Heart right ventricle (tissue), 16 donors: ENCODE measurements at regions not wholly inside any gene's neighbourhood (a gene's known extent, or its start where the extent isn't known, plus 50 kb on each side); places are given as distances from the start of the nearest gene placed in this dataset.

Source experiments
- ATAC-seq, 8 donors: fragments of 200-7000 bp; cut with Tn5 transposase; one replicate each; pipeline ENCODE4 v1.9.1; 2020; ENCODE audit warnings: mild to moderate bottlenecking in 8 of 8, moderate library complexity in 8 of 8, moderate number of reproducible peaks in 1 of 8
- DNase-seq, 2 donors: peaks; one replicate each; pipeline ENCODE4 v3.0.0-alpha.2; 2020
- H3K27ac ChIP-seq, 10 donors: fragments of 200-600 bp; sonication (generic) in 2 of 10; one replicate each; pipeline versions ENCODE4 v1.5.0 to v1.8.0; 2020 to 2022; ENCODE audit warnings: mild to moderate bottlenecking in 3 of 10
- H3K27me3 ChIP-seq, 7 donors: fragments of 200-600 bp; one replicate each; pipeline ENCODE4 v1.8.0; 2021 to 2022; ENCODE audit warnings: mild to moderate bottlenecking in 2 of 7
- H3K36me3 ChIP-seq, 9 donors: fragments of 200-600 bp; sonication (generic) in 1 of 9; one replicate each; pipeline versions ENCODE4 v1.5.0 to v1.8.0; 2020 to 2022; ENCODE audit warnings: mild to moderate bottlenecking in 2 of 9
- H3K4me1 ChIP-seq, 9 donors: fragments of 200-600 bp; sonication (generic) in 1 of 9; one replicate each; pipeline versions ENCODE4 v1.5.0 to v1.8.0; 2020 to 2022; ENCODE audit warnings: mild to moderate bottlenecking in 4 of 9
- H3K4me3 ChIP-seq, 10 donors: fragments of 200-600 bp; sonication (generic) in 2 of 10; one replicate each; pipeline versions ENCODE4 v1.5.0 to v1.8.0; 2020 to 2022; ENCODE audit warnings: mild to moderate bottlenecking in 7 of 10, moderate library complexity in 2 of 10
- H3K9me3 ChIP-seq, 11 donors: fragments of 200-600 bp in 10 of 11; sonication (generic) in 2 of 11; one replicate each; pipeline versions ENCODE4 v1.5.0 to v1.8.0; 2013 to 2022; ENCODE audit warnings: mild to moderate bottlenecking in 2 of 11, control low read depth in 1 of 11, moderate library complexity in 1 of 11
- CTCF ChIP-seq, 9 donors: fragments of 200-600 bp; sonication (generic) in 2 of 9; IDR thresholded peaks; one replicate each; pipeline versions ENCODE4 v1.5.0 to v1.8.0; 2021 to 2022; ENCODE audit warnings: antibody characterized with exemption in 9 of 9, mild to moderate bottlenecking in 5 of 9, moderate library complexity in 1 of 9
- WGBS, 2 donors: extraction: QIAGEN DNeasy Blood & Tissue Kit; methylation state at CpG; one replicate each; pipeline ENCODE4 v1.1.7; 2013; ENCODE audit warnings: inconsistent platforms in 1 of 2; 5-methylcytosine and 5-hydroxymethylcytosine counted together
- intact Hi-C, 10 donors: fragments of 100-400 bp; cut with DNase I; formaldehyde crosslinking; loops; one replicate each; pipeline versions ENCODE4 v1.11.1 to v1.14.2; 2022
- donor health status: Arrhythmogenic right ventricular cardiomyopathy.
- donor health status: ischemic (EF 13 %, LVEDD 7.1; RV severe dilation, severe dysfunction).
- donor health status: healthy with polysubstance abuse.
- donor health status: DM: no; HTN: yes; CAD: no.
- donor health status: DM: no; HTN: no; CAD: no.
- donor health status: ischemic (EF 25% LVEDD 6.9; RV normal size, moderate dysfunction).
- donor health status: ischemic (EF 25% LVEDD 5.7; RV mildly dilated, moderate dysfunction).
- donor health status: healthy.
- donor health status: DM: yes; HTN: yes; CAD: no.
- donor health status: Ischemic cardiomyopathy.
- donor health status: ischemic (EF 35%, LVEDD 5.7; RV mildly dilated, moderate dysfunction).
- donor health status: nonischemic (EF 11% LVEDD 7.7; RV severe dilation, severe dysfunction).
- donor health status: DM: yes; HTN: yes; CAD: no.
- donor health status: PGD.
- donor health status: ischemic (EF 29% LVEDD 5.4; RV normal size, mild dysfunction).
- donor health status: nonischemic (EF 23%, LVEDD 6.1; RV moderate dilation, normal function).

GRCh38 chr4:106463622-106464021 lies 95.0 kb upstream of the GIMD1 start:
- ATAC-seq (no peak), DNase-seq (no peak)
- H3K36me3 ChIP-seq: no peaks in the 10 kb centered on the region
- H3K9me3 ChIP-seq: peaks cover 0 to 4% (median 0%) of the 10 kb centered on the region in 11 donors
- H3K4me3 ChIP-seq: no peak overlapping the region
- no peaks in the 10 kb centered on the region for H3K27me3 ChIP-seq
- intact Hi-C loops: no loop called here
- no peaks in the 10 kb centered on the region for H3K4me1 ChIP-seq
- no peak overlapping the region for H3K27ac ChIP-seq
- no peak for TF ChIP-seq CTCF (IDR thresholded peaks at IDR 0.05)
- WGBS, 2 donors: 59 to 60% methylated on average over 2 of the region's 2 CpGs

- H3K27me3 ChIP-seq: no peaks in the 10 kb centered on the region
- no peaks in the 10 kb centered on the region for H3K4me1 ChIP-seq
- no peak overlapping the region for H3K4me3 ChIP-seq
- H3K27ac ChIP-seq: no peak overlapping the region
- TF ChIP-seq CTCF (IDR thresholded peaks at IDR 0.05): no peak
- 77 to 85% methylated on average over 2 of the region's 2 CpGs for WGBS, 2 donors
- intact Hi-C loops: no loop called here
- no peaks in the 10 kb centered on the region for H3K9me3 ChIP-seq
- no peak for ATAC-seq
- no peak for DNase-seq
- no peaks in the 10 kb centered on the region for H3K36me3 ChIP-seq
Observed at GRCh38 chr4:106454581-106454980, 86.0 kb upstream of the GIMD1 start.

GRCh38 chr4:106454021-106454420 lies 85.4 kb upstream of the GIMD1 start:
- Histone ChIP-seq H3K36me3 (no peaks in the 10 kb centered on the region), H3K27me3 (no peaks in the 10 kb centered on the region), H3K27ac (no peak overlapping the region), H3K4me3 (no peak overlapping the region), H3K4me1 (no peaks in the 10 kb centered on the region), H3K9me3 (no peaks in the 10 kb centered on the region)
- no peak for ATAC-seq
- 71 to 75% methylated on average over 2 of the region's 2 CpGs for WGBS, 2 donors
- TF ChIP-seq CTCF (IDR thresholded peaks at IDR 0.05): no peak
- intact Hi-C loops: no loop called here
- no peak for DNase-seq

- Histone ChIP-seq H3K36me3 (no peaks in the 10 kb centered on the region), H3K27ac (no peak overlapping the region), H3K27me3 (no peaks in the 10 kb centered on the region), H3K9me3 (no peaks in the 10 kb centered on the region), H3K4me1 (no peaks in the 10 kb centered on the region), H3K4me3 (no peak overlapping the region)
- DNase-seq (no peak), ATAC-seq (no peak)
- intact Hi-C loops: no loop called here
- no peak for TF ChIP-seq CTCF (IDR thresholded peaks at IDR 0.05)
- 90% methylated on average over 1 of the region's 1 CpG for WGBS, 2 donors
Observed at GRCh38 chr4:106451091-106451490, 82.5 kb upstream of the GIMD1 start.

GRCh38 chr4:106450249-106450648 lies 81.7 kb upstream of the GIMD1 start:
- Histone ChIP-seq H3K4me1 (no peaks in the 10 kb centered on the region), H3K27ac (no peak overlapping the region), H3K9me3 (no peaks in the 10 kb centered on the region), H3K4me3 (no peak overlapping the region), H3K36me3 (no peaks in the 10 kb centered on the region), H3K27me3 (no peaks in the 10 kb centered on the region)
- intact Hi-C loops: no loop called here
- DNase-seq (no peak), ATAC-seq (no peak)
- TF ChIP-seq CTCF (IDR thresholded peaks at IDR 0.05): no peak
- WGBS, 2 donors: 54 to 75% methylated on average over 3 of the region's 3 CpGs
